SK-N-SH (cell line): ENCODE measurements at regions not wholly inside any gene's neighbourhood (a gene's known extent, or its start where the extent isn't known, plus 50 kb on each side); places are given as distances from the start of the nearest gene placed in this dataset.

Experiments used
- CTCF ChIP-seq: fragments of 200-600 bp; sonication (generic); IDR thresholded peaks from 2 replicates; pipeline ENCODE4 v1.6.1; 2017; ENCODE audit warnings: antibody characterized with exemption, mild to moderate bottlenecking, moderate library complexity
- EP300 ChIP-seq, 2 experiments: IDR thresholded peaks; 2 replicates each; pipeline versions ENCODE4 v1.4.0 to v1.6.1; 2012; ENCODE audit warnings: borderline replicate concordance in 1 of 2, low read depth in 1 of 2, low read length in 1 of 2
- EZH2phosphoT487 ChIP-seq: fragments of 200-600 bp; sonication (generic); IDR thresholded peaks from 2 replicates; pipeline ENCODE4 v1.6.1; 2017; ENCODE audit warnings: low read depth, mixed run types, mild to moderate bottlenecking, antibody characterized with exemption, moderate library complexity, borderline replicate concordance
- JUND ChIP-seq: IDR thresholded peaks from 2 replicates; pipeline ENCODE4 v1.4.0; 2012
- MAX ChIP-seq: IDR thresholded peaks from 2 replicates; pipeline ENCODE4 v1.4.0; 2012; ENCODE audit warnings: low read depth
- MXI1 ChIP-seq: IDR thresholded peaks from 2 replicates; pipeline ENCODE4 v1.6.1; 2012; ENCODE audit warnings: mild to moderate bottlenecking, low read depth, low read length, improper control_type of control experiment
- POLR2AphosphoS5 ChIP-seq: IDR thresholded peaks from 2 replicates; pipeline ENCODE4 v1.6.1; 2012; ENCODE audit warnings: low read depth, low read length
- REST ChIP-seq: IDR thresholded peaks from 2 replicates; pipeline ENCODE4 v1.6.1; 2012; ENCODE audit warnings: mild to moderate bottlenecking, low read depth, low read length, moderate library complexity
- RFX5 ChIP-seq: IDR thresholded peaks from 2 replicates; pipeline ENCODE4 v1.6.1; 2012; ENCODE audit warnings: mild to moderate bottlenecking, improper control_type of control experiment, low read length
- SIN3A ChIP-seq: IDR thresholded peaks from 2 replicates; pipeline ENCODE4 v1.6.1; 2012; ENCODE audit warnings: low read depth, mild to moderate bottlenecking, low read length, moderate library complexity, borderline replicate concordance
- TAF1 ChIP-seq: IDR thresholded peaks from 2 replicates; pipeline ENCODE4 v1.6.1; 2012; ENCODE audit warnings: low read depth, mild to moderate bottlenecking, low read length, moderate library complexity, borderline replicate concordance
- YY1 ChIP-seq: IDR thresholded peaks from 2 replicates; pipeline ENCODE4 v1.4.0; 2012; ENCODE audit warnings: low read depth, mild to moderate bottlenecking
- TF ChIP-seq, protein P1 (sequence below): IDR thresholded peaks from 2 replicates; pipeline ENCODE4; 2012

- TF ChIP-seq CTCF (no peak), REST (no peak), TAF1 (no peak), RFX5 (no peak), YY1 (no peak), JUND (no peak), MAX (no peak), EZH2phosphoT487 (no peak), MXI1 (no peak), EP300 (IDR thresholded peaks at IDR 0.05; ENCODE audit: borderline replicate concordance in 1 of 2, low read depth in 1 of 2, low read length in 1 of 2) (no peak), POLR2AphosphoS5 (no peak), SIN3A (no peak)
- TF ChIP-seq, protein P1, sequence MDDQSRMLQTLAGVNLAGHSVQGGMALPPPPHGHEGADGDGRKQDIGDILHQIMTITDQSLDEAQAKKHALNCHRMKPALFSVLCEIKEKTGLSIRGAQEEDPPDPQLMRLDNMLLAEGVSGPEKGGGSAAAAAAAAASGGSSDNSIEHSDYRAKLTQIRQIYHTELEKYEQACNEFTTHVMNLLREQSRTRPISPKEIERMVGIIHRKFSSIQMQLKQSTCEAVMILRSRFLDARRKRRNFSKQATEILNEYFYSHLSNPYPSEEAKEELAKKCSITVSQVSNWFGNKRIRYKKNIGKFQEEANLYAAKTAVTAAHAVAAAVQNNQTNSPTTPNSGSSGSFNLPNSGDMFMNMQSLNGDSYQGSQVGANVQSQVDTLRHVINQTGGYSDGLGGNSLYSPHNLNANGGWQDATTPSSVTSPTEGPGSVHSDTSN, result no peak
These were observed 70.6 kb upstream of the ANK2 start for GRCh38 chr4:112978691-112979472.
